Liver (tissue), 8 donors: ENCODE measurements at regions not wholly inside any gene's neighbourhood (a gene's known extent, or its start where the extent isn't known, plus 50 kb on each side); places are given as distances from the start of the nearest gene placed in this dataset.

Experiments used
- DNase-seq: peaks from one replicate; pipeline ENCODE4 v3.0.0-alpha.2; 2017; ENCODE audit warnings: low spot score
- H3K27ac ChIP-seq, 2 donors: one replicate each; pipeline ENCODE4 v1.7.0; 2013; ENCODE audit warnings: inconsistent platforms in 2 of 2, low read length in 2 of 2, control low read depth in 1 of 2, low read depth in 1 of 2, mild to moderate bottlenecking in 1 of 2
- H3K27me3 ChIP-seq, 4 donors: one replicate each; pipeline versions ENCODE4 v1.6.1 to v1.7.0; 2013; ENCODE audit warnings: low read length in 3 of 4, inconsistent platforms in 1 of 4, mild to moderate bottlenecking in 1 of 4, moderate library complexity in 1 of 4; ENCODE audit not compliant: control insufficient read depth in 4 of 4, insufficient read depth in 4 of 4
- H3K36me3 ChIP-seq, 4 donors: one replicate each; pipeline versions ENCODE4 v1.6.1 to v1.7.0; 2013; ENCODE audit warnings: low read length in 3 of 4, mild to moderate bottlenecking in 3 of 4, low read depth in 1 of 4, moderate library complexity in 1 of 4; ENCODE audit not compliant: control insufficient read depth in 4 of 4, insufficient read depth in 3 of 4
- H3K4me1 ChIP-seq, 4 donors: one replicate each; pipeline versions ENCODE4 v1.6.1 to v1.7.0; 2013; ENCODE audit warnings: low read length in 3 of 4, mild to moderate bottlenecking in 3 of 4, moderate library complexity in 1 of 4; ENCODE audit not compliant: control insufficient read depth in 4 of 4, insufficient read depth in 4 of 4
- H3K4me3 ChIP-seq, 3 donors: one replicate each; pipeline versions ENCODE4 v1.6.1 to v1.7.0; 2013; ENCODE audit warnings: low read length in 3 of 3, control low read depth in 1 of 3, low read depth in 1 of 3, mild to moderate bottlenecking in 1 of 3
- H3K9ac ChIP-seq, 2 donors: one replicate each; pipeline ENCODE4 v1.7.0; 2013; ENCODE audit warnings: low read length in 2 of 2, mild to moderate bottlenecking in 2 of 2, moderate library complexity in 2 of 2, control low read depth in 1 of 2, low read depth in 1 of 2
- H3K9me3 ChIP-seq, 4 donors: one replicate each; pipeline versions ENCODE4 v1.6.1 to v1.7.0; 2013; ENCODE audit warnings: low read length in 3 of 4; ENCODE audit not compliant: control insufficient read depth in 4 of 4
- EGR1 ChIP-seq, 2 donors: IDR thresholded peaks; 2 replicates each; pipeline ENCODE4 v1.6.1; 2016 to 2018; ENCODE audit warnings: antibody characterized with exemption in 2 of 2, low read depth in 2 of 2
- FOXA1 ChIP-seq: IDR thresholded peaks from 2 replicates; pipeline ENCODE4 v1.6.1; 2016; ENCODE audit warnings: antibody characterized with exemption
- FOXA2 ChIP-seq: IDR thresholded peaks from 2 replicates; pipeline ENCODE4 v1.6.1; 2016; ENCODE audit warnings: antibody characterized with exemption
- GABPA ChIP-seq, 2 donors: IDR thresholded peaks in 1 of 2; conservative IDR thresholded peaks in 1 of 2; 2 replicates each; pipeline ENCODE4 v1.6.1; 2016; ENCODE audit warnings: antibody characterized with exemption in 2 of 2, mild to moderate bottlenecking in 1 of 2, moderate library complexity in 1 of 2
- HNF4A ChIP-seq, 2 donors: conservative IDR thresholded peaks; 2 replicates each; pipeline ENCODE4 v1.6.1; 2016; ENCODE audit warnings: antibody characterized with exemption in 2 of 2, mild to moderate bottlenecking in 2 of 2
- HNF4G ChIP-seq: IDR thresholded peaks from 2 replicates; pipeline ENCODE4 v1.6.1; 2016; ENCODE audit warnings: antibody characterized with exemption
- JUND ChIP-seq, 2 donors: IDR thresholded peaks; 2 replicates each; pipeline ENCODE4 v1.6.1; 2016; ENCODE audit warnings: antibody characterized with exemption in 2 of 2
- NR2F2 ChIP-seq: IDR thresholded peaks from 2 replicates; pipeline ENCODE4 v1.6.1; 2016; ENCODE audit warnings: antibody characterized with exemption
- RAD21 ChIP-seq, 2 donors: IDR thresholded peaks; 2 replicates each; pipeline ENCODE4 v1.6.1; 2016; ENCODE audit warnings: antibody characterized with exemption in 2 of 2, mild to moderate bottlenecking in 2 of 2
- RXRA ChIP-seq, 2 donors: IDR thresholded peaks; 2 replicates each; pipeline ENCODE4 v1.6.1; 2017 to 2018; ENCODE audit warnings: antibody characterized with exemption in 2 of 2, mild to moderate bottlenecking in 1 of 2
- SP1 ChIP-seq: IDR thresholded peaks from 2 replicates; pipeline ENCODE4 v1.6.1; 2018; ENCODE audit warnings: antibody characterized with exemption, mild to moderate bottlenecking
- TAF1 ChIP-seq: conservative IDR thresholded peaks from 2 replicates; pipeline ENCODE4 v1.6.1; 2016; ENCODE audit warnings: antibody characterized with exemption, mild to moderate bottlenecking
- YY1 ChIP-seq: IDR thresholded peaks from 2 replicates; pipeline ENCODE4 v1.6.1; 2016; ENCODE audit warnings: antibody characterized with exemption, mild to moderate bottlenecking
- WGBS: extraction: QIAGEN DNeasy Blood & Tissue Kit; methylation state at CpG from one replicate; pipeline ENCODE4 v1.1.7; 2013; 5-methylcytosine and 5-hydroxymethylcytosine counted together
- TF ChIP-seq, protein P1 (sequence below): IDR thresholded peaks from 2 replicates; pipeline ENCODE4 v1.6.1; 2016; ENCODE audit warnings: antibody characterized with exemption
- TF ChIP-seq, protein P2 (sequence below): IDR thresholded peaks from 2 replicates; pipeline ENCODE4 v1.6.1; 2016; ENCODE audit warnings: antibody characterized with exemption, mild to moderate bottlenecking
- TF ChIP-seq, protein P3 (sequence below): IDR thresholded peaks from 2 replicates; pipeline ENCODE4 v1.6.1; 2016; ENCODE audit warnings: antibody characterized with exemption
- TF ChIP-seq, protein P4 (sequence below): fragments of 150-350 bp; IDR thresholded peaks from 2 replicates; pipeline ENCODE4 v1.5.1; 2017; ENCODE audit warnings: improper control_type of control experiment, low read depth, low read length; ENCODE audit not compliant: missing input control
- TF ChIP-seq, protein P5 (sequence below): IDR thresholded peaks from 2 replicates; pipeline ENCODE4 v1.6.1; 2016; ENCODE audit warnings: antibody characterized with exemption
- donor health status: healthy.
- donor health status: healthy.
- donor health status: healthy.
- donor health status: healthy.
- donor health status: healthy.

DNA sequence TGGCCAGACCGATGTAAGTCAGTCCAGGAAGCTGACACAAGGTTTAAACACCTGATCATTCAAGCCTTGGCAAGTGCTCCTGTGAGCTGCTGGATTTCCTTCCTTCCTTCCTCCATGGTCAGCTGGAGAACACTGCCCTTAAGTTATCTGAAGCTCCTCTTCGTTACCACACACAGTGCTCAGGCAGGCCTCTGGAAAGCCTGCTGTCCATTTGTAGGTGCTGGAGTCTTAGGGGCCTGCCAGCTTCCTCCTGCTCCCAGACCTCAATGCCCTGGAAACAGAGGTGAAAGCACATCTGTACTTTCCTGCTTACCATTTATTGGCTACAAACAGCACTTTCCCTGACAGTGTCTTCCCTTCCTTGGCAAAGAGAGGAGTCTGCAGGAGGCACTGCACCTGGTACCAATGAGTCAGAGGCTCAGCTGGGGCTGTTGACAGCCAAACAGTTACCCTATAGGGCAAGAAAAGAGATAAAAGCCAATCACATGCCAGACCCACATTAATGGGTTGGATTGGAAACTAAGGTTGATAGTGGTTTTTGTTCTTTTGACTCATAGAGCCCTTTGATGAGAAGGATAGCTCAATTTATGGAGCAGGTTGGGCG, 72.6 kb upstream of the PUM3 start:
- Histone ChIP-seq H3K27ac (no peak overlapping the region), H3K9ac (no peak overlapping the region), H3K27me3 (no peaks in the 10 kb centered on the region), H3K9me3 (no peaks in the 10 kb centered on the region), H3K4me1 (no peaks in the 10 kb centered on the region), H3K4me3 (no peak overlapping the region), H3K36me3 (no peaks in the 10 kb centered on the region)
- 63% methylated on average over 3 of the region's 3 CpGs for WGBS
- TF ChIP-seq, protein P1, sequence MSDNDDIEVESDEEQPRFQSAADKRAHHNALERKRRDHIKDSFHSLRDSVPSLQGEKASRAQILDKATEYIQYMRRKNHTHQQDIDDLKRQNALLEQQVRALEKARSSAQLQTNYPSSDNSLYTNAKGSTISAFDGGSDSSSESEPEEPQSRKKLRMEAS: no peak
- no peak for TF ChIP-seq FOXA2
- TF ChIP-seq YY1: no peak
- TF ChIP-seq EGR1 (IDR thresholded peaks at IDR 0.05; ENCODE audit: low read depth in 2 of 2): no peak
- TF ChIP-seq, protein P2, sequence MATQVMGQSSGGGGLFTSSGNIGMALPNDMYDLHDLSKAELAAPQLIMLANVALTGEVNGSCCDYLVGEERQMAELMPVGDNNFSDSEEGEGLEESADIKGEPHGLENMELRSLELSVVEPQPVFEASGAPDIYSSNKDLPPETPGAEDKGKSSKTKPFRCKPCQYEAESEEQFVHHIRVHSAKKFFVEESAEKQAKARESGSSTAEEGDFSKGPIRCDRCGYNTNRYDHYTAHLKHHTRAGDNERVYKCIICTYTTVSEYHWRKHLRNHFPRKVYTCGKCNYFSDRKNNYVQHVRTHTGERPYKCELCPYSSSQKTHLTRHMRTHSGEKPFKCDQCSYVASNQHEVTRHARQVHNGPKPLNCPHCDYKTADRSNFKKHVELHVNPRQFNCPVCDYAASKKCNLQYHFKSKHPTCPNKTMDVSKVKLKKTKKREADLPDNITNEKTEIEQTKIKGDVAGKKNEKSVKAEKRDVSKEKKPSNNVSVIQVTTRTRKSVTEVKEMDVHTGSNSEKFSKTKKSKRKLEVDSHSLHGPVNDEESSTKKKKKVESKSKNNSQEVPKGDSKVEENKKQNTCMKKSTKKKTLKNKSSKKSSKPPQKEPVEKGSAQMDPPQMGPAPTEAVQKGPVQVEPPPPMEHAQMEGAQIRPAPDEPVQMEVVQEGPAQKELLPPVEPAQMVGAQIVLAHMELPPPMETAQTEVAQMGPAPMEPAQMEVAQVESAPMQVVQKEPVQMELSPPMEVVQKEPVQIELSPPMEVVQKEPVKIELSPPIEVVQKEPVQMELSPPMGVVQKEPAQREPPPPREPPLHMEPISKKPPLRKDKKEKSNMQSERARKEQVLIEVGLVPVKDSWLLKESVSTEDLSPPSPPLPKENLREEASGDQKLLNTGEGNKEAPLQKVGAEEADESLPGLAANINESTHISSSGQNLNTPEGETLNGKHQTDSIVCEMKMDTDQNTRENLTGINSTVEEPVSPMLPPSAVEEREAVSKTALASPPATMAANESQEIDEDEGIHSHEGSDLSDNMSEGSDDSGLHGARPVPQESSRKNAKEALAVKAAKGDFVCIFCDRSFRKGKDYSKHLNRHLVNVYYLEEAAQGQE: peak; percentile 32
- TF ChIP-seq, protein P3, sequence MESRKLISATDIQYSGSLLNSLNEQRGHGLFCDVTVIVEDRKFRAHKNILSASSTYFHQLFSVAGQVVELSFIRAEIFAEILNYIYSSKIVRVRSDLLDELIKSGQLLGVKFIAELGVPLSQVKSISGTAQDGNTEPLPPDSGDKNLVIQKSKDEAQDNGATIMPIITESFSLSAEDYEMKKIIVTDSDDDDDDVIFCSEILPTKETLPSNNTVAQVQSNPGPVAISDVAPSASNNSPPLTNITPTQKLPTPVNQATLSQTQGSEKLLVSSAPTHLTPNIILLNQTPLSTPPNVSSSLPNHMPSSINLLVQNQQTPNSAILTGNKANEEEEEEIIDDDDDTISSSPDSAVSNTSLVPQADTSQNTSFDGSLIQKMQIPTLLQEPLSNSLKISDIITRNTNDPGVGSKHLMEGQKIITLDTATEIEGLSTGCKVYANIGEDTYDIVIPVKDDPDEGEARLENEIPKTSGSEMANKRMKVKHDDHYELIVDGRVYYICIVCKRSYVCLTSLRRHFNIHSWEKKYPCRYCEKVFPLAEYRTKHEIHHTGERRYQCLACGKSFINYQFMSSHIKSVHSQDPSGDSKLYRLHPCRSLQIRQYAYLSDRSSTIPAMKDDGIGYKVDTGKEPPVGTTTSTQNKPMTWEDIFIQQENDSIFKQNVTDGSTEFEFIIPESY: no peak
- DNase-seq: no peak

DNA sequence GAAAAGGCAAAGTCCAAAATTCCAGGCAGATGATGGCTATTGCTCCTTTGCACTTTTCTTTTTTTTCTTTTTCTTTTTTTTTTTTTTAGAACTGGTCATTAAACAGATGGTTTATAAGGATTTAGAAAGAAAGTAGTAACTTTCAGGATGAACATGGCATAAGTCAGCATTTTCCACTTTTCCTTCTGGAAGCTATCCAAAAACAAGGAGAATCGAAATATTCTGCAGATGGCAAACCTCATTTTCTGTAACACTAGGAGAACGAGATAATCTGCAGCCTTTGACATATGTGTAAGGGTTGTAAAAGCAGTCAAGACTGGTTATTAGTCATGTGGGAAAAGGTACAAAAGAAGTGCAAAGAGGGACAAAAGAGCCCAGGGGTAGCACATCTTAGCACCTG, 69.1 kb upstream of the PUM3 start:
- WGBS: 63% methylated on average over 2 of the region's 2 CpGs
- no peak overlapping the region for H3K4me3 ChIP-seq

More for the DNA sequence above, 69.1 kb upstream of the PUM3 start:
- H3K36me3 ChIP-seq: no peaks in the 10 kb centered on the region
- no peak overlapping the region for H3K27ac ChIP-seq
- no peaks in the 10 kb centered on the region for H3K4me1 ChIP-seq
- no peaks in the 10 kb centered on the region for H3K9me3 ChIP-seq
- peaks cover 0 to 3% (median 0%) of the 10 kb centered on the region in 4 donors for H3K27me3 ChIP-seq
- no peak for TF ChIP-seq GABPA (IDR thresholded peaks at IDR 0.05 in 1 of 2, conservative IDR thresholded peaks at IDR 0.05 in 1 of 2)
- TF ChIP-seq HNF4G: no peak
- no peak for TF ChIP-seq YY1
- TF ChIP-seq, protein P3: no peak
- TF ChIP-seq RAD21 (IDR thresholded peaks at IDR 0.05): no peak
- no peak for TF ChIP-seq TAF1
- no peak for TF ChIP-seq SP1
- TF ChIP-seq, protein P1: no peak
- TF ChIP-seq RXRA (IDR thresholded peaks at IDR 0.05): no peak
- TF ChIP-seq, protein P4, sequence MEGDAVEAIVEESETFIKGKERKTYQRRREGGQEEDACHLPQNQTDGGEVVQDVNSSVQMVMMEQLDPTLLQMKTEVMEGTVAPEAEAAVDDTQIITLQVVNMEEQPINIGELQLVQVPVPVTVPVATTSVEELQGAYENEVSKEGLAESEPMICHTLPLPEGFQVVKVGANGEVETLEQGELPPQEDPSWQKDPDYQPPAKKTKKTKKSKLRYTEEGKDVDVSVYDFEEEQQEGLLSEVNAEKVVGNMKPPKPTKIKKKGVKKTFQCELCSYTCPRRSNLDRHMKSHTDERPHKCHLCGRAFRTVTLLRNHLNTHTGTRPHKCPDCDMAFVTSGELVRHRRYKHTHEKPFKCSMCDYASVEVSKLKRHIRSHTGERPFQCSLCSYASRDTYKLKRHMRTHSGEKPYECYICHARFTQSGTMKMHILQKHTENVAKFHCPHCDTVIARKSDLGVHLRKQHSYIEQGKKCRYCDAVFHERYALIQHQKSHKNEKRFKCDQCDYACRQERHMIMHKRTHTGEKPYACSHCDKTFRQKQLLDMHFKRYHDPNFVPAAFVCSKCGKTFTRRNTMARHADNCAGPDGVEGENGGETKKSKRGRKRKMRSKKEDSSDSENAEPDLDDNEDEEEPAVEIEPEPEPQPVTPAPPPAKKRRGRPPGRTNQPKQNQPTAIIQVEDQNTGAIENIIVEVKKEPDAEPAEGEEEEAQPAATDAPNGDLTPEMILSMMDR: no peak
- TF ChIP-seq FOXA2: no peak
- TF ChIP-seq, protein P5, sequence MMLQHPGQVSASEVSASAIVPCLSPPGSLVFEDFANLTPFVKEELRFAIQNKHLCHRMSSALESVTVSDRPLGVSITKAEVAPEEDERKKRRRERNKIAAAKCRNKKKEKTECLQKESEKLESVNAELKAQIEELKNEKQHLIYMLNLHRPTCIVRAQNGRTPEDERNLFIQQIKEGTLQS: no peak
- TF ChIP-seq NR2F2: no peak
- no peak for TF ChIP-seq JUND (IDR thresholded peaks at IDR 0.05)
- TF ChIP-seq HNF4A (conservative IDR thresholded peaks at IDR 0.05): no peak
- no peak for TF ChIP-seq EGR1 (IDR thresholded peaks at IDR 0.05; ENCODE audit: low read depth in 2 of 2)
- no peak for TF ChIP-seq FOXA1
- TF ChIP-seq, protein P2: no peak
- no peak overlapping the region for H3K9ac ChIP-seq
- no peak for DNase-seq
